ENCODE measurements at regions not wholly inside any gene's neighbourhood (a gene's known extent, or its start where the extent isn't known, plus 50 kb on each side); places are given as distances from the start of the nearest gene placed in this dataset.

GRCh38 chr15:53034767-53035245, 244.7 kb upstream of the ONECUT1 start:
- no peak for TF ChIP-seq CTCF (IDR thresholded peaks at IDR 0.05; ENCODE audit: insufficient read depth, low read length, poor library complexity, severe bottlenecking)
- no peak for TF ChIP-seq EZH2phosphoT487 (conservative IDR thresholded peaks at IDR 0.05; ENCODE audit: low read length)

All from SU-DHL-6 (cell line).